ENCODE measurements at regions not wholly inside any gene's neighbourhood (a gene's known extent, or its start where the extent isn't known, plus 50 kb on each side); places are given as distances from the start of the nearest gene placed in this dataset.
"Not testable (repeated sequence)": the region's sequence is repeated elsewhere in the genome, so short reads cannot be mapped to it uniquely, and the experiment has no call there.

DNA sequence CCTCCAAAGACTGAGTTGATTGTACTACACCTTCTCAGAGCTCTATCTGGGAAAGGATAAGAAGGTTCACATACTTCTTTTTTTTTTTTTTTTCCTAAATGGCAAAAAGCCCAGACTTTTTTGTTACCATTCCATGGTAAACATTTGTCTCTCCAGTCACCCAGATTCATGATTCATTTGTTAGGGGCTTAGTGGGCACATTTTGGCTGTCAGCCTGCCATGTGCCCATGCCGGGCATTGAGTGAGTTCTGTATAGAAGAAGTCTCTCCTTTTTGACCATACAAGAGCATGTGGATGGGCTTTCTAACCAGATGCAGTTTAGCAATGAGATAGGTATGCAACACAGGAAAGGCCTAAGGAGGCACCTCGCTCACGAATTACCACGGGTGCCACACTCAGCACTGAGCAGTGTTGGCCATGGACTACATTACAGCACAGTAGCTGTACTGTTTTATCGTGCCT lies 447.5 kb upstream of the HSF2 start:
- DNase-seq (no peak), ATAC-seq (no peak)
- H3K4me3 ChIP-seq, result no peak overlapping the region
- no peak for TF ChIP-seq CTCF (IDR thresholded peaks at IDR 0.05)
- no peaks in the 10 kb centered on the region for H3K9me3 ChIP-seq
- no peaks in the 10 kb centered on the region for H3K27me3 ChIP-seq (ENCODE audit: low read depth)
- no peak overlapping the region for H3K27ac ChIP-seq
- intact Hi-C loops (cut with DNase I), result no loop called here
- H3K4me1 ChIP-seq, result no peaks in the 10 kb centered on the region
- H3K36me3 ChIP-seq, result no peaks in the 10 kb centered on the region

GRCh38 chr6:121955401-121955800 lies 444.1 kb upstream of the HSF2 start:
- ATAC-seq; H3K4me1 ChIP-seq; H3K4me3 ChIP-seq; intact Hi-C loops (cut with DNase I); H3K36me3 ChIP-seq; H3K27me3 ChIP-seq (ENCODE audit: low read depth); H3K9me3 ChIP-seq; DNase-seq; H3K27ac ChIP-seq: not testable (repeated sequence)

- Histone ChIP-seq H3K4me3 (no peak overlapping the region), H3K27me3 (ENCODE audit: low read depth) (no peaks in the 10 kb centered on the region), H3K27ac (no peak overlapping the region), H3K36me3 (no peaks in the 10 kb centered on the region), H3K9me3 (no peaks in the 10 kb centered on the region), H3K4me1 (no peaks in the 10 kb centered on the region)
- DNase-seq, result no peak
- ATAC-seq, result no peak
- intact Hi-C loops (cut with DNase I), result no loop called here
- no peak for TF ChIP-seq CTCF (IDR thresholded peaks at IDR 0.05)
Observed at GRCh38 chr6:121956782-121957181, 442.7 kb upstream of the HSF2 start.

- H3K4me3 ChIP-seq, result no peak overlapping the region
- intact Hi-C loops (cut with DNase I), result no loop called here
- no peaks in the 10 kb centered on the region for H3K4me1 ChIP-seq
- no peaks in the 10 kb centered on the region for H3K9me3 ChIP-seq
- ATAC-seq, result no peak
- H3K27ac ChIP-seq, result no peak overlapping the region
- no peak for TF ChIP-seq CTCF (IDR thresholded peaks at IDR 0.05)
- no peaks in the 10 kb centered on the region for H3K36me3 ChIP-seq
- no peak for DNase-seq
- no peaks in the 10 kb centered on the region for H3K27me3 ChIP-seq (ENCODE audit: low read depth)
Observed at GRCh38 chr6:121959501-121959900, 440.0 kb upstream of the HSF2 start.

- Histone ChIP-seq H3K4me1 (no peaks in the 10 kb centered on the region), H3K4me3 (no peak overlapping the region), H3K27ac (no peak overlapping the region), H3K27me3 (ENCODE audit: low read depth) (no peaks in the 10 kb centered on the region), H3K9me3 (no peaks in the 10 kb centered on the region), H3K36me3 (no peaks in the 10 kb centered on the region)
- DNase-seq (no peak), ATAC-seq (no peak)
- intact Hi-C loops (cut with DNase I), result no loop called here
- no peak for TF ChIP-seq CTCF (IDR thresholded peaks at IDR 0.05)
Observed at GRCh38 chr6:121961619-121962125, 437.8 kb upstream of the HSF2 start.

DNA sequence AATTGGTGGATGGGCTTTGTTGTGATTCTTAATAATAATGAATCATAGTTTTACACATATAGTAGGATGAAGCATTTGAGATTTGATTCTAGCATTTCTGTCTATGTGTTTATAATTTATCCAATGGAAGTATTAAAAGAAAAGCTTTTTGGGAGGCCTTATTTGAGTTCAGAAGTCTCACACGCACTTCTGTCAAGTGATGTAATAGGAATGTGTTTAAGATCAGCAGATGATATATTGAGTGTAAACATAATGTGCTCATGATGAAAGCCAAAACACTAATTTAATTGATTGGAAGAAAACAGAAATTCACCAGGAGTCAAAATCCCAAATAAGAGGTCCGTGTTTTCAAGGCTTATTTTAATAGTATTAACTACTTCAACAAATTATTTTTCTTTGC lies 435.6 kb upstream of the HSF2 start:
- TF ChIP-seq CTCF (IDR thresholded peaks at IDR 0.05), result no peak
- intact Hi-C loops (cut with DNase I), result no loop called here
- ATAC-seq, result no peak

More for the DNA sequence above, 435.6 kb upstream of the HSF2 start:
- Histone ChIP-seq H3K27me3 (ENCODE audit: low read depth) (no peaks in the 10 kb centered on the region), H3K36me3 (no peaks in the 10 kb centered on the region), H3K4me3 (no peak overlapping the region), H3K27ac (no peak overlapping the region), H3K4me1 (no peaks in the 10 kb centered on the region), H3K9me3 (no peaks in the 10 kb centered on the region)
- no peak for DNase-seq

Data from lower lobe of right lung (tissue), 2 donors.